ENCODE measurements at regions not wholly inside any gene's neighbourhood (a gene's known extent, or its start where the extent isn't known, plus 50 kb on each side); places are given as distances from the start of the nearest gene placed in this dataset.

DNA sequence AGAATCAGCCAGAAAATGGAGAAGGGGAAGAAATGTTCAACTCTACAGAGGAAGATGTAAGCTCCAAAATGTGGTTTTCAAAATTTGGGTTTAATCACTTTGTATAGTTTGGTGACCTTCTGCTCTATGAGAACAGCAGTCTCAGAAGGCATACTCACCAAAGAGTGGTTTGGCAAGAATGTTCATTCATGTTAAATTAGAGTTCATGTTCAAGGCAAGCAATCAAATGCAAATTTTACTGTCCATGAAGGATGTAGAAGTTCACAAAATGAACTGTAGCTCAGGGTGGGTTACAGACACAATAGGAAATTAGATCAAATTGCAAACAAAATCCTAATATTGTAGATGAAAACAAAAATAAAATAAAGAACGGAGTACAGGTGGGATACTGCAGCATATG lies 606.7 kb upstream of the PCDH20 start:
- no peak overlapping the region for H3K4me2 ChIP-seq (ENCODE audit: low read length)
- no peak overlapping the region for H3K27ac ChIP-seq
- TF ChIP-seq, protein P1, sequence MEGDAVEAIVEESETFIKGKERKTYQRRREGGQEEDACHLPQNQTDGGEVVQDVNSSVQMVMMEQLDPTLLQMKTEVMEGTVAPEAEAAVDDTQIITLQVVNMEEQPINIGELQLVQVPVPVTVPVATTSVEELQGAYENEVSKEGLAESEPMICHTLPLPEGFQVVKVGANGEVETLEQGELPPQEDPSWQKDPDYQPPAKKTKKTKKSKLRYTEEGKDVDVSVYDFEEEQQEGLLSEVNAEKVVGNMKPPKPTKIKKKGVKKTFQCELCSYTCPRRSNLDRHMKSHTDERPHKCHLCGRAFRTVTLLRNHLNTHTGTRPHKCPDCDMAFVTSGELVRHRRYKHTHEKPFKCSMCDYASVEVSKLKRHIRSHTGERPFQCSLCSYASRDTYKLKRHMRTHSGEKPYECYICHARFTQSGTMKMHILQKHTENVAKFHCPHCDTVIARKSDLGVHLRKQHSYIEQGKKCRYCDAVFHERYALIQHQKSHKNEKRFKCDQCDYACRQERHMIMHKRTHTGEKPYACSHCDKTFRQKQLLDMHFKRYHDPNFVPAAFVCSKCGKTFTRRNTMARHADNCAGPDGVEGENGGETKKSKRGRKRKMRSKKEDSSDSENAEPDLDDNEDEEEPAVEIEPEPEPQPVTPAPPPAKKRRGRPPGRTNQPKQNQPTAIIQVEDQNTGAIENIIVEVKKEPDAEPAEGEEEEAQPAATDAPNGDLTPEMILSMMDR (IDR thresholded peaks at IDR 0.05), result no peak
- no peaks in the 10 kb centered on the region for H3K79me2 ChIP-seq
- no peak overlapping the region for H2AFZ ChIP-seq
- no peaks in the 10 kb centered on the region for H3K36me3 ChIP-seq (ENCODE audit: control insufficient read depth, insufficient read depth, low read length)
- H3K9ac ChIP-seq, result no peak overlapping the region
- no peaks in the 10 kb centered on the region for H3K4me1 ChIP-seq
- no peaks in the 10 kb centered on the region for H3K9me3 ChIP-seq (ENCODE audit: control insufficient read depth, low read length)
- no peaks in the 10 kb centered on the region for H3K27me3 ChIP-seq (ENCODE audit: control insufficient read depth, insufficient read depth, low read length)
- no peak overlapping the region for H3K4me3 ChIP-seq (ENCODE audit: low read depth, low read length)

DNA sequence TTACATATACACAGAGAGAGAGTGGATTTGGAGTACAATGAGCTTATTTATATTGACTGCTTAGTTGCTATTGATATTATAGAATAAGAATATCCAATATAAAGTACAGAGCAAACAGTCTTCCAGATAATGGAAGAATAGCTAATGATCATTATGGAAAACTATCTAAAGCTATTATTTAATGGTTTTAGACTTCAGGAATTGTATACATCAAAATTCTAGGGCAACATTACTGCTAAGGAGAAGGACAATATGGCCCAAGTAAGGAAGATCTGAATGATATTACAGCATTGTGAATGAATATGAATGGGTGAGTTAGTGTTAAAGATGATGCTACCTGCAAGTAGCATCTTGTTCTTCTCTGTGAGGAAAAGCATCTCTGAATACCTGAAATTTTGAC lies 604.2 kb upstream of the PCDH20 start:
- Histone ChIP-seq H3K4me1 (no peaks in the 10 kb centered on the region), H3K4me2 (ENCODE audit: low read length) (no peak overlapping the region), H3K36me3 (ENCODE audit: control insufficient read depth, insufficient read depth, low read length) (no peaks in the 10 kb centered on the region), H3K27ac (no peak overlapping the region), H3K4me3 (ENCODE audit: low read depth, low read length) (no peak overlapping the region), H3K27me3 (ENCODE audit: control insufficient read depth, insufficient read depth, low read length) (no peaks in the 10 kb centered on the region), H3K9me3 (ENCODE audit: control insufficient read depth, low read length) (no peaks in the 10 kb centered on the region), H3K79me2 (no peaks in the 10 kb centered on the region), H2AFZ (no peak overlapping the region), H3K9ac (no peak overlapping the region)
- TF ChIP-seq, protein P1 (IDR thresholded peaks at IDR 0.05), result no peak

DNA sequence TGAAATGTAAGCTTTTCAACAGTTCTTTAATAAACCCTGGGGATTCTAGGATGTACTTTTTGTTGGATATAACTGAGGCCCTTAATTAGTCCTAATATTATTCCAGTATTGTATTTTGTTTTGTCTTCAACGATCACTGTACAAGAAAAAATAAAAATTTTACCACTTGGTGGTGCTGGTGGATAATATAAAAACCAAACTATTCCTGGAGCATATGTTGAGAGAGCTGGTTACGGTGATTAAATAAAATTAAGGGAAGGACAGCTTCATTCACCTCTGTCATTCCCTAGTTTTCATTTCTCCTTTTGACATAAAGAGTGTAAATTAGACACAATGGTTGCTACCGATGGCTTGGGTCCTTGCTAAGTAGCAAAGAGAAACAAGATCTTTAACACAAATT lies 598.6 kb upstream of the PCDH20 start:
- TF ChIP-seq, protein P1 (IDR thresholded peaks at IDR 0.05), result no peak
- no peak overlapping the region for H3K9ac ChIP-seq
- H3K27ac ChIP-seq, result no peak overlapping the region
- H3K4me1 ChIP-seq, result no peaks in the 10 kb centered on the region
- no peaks in the 10 kb centered on the region for H3K9me3 ChIP-seq (ENCODE audit: control insufficient read depth, low read length)
- H3K27me3 ChIP-seq (ENCODE audit: control insufficient read depth, insufficient read depth, low read length), result no peaks in the 10 kb centered on the region
- no peak overlapping the region for H2AFZ ChIP-seq
- no peak overlapping the region for H3K4me2 ChIP-seq (ENCODE audit: low read length)
- H3K79me2 ChIP-seq, result no peaks in the 10 kb centered on the region
- H3K36me3 ChIP-seq (ENCODE audit: control insufficient read depth, insufficient read depth, low read length), result no peaks in the 10 kb centered on the region
- no peak overlapping the region for H3K4me3 ChIP-seq (ENCODE audit: low read depth, low read length)

DNA sequence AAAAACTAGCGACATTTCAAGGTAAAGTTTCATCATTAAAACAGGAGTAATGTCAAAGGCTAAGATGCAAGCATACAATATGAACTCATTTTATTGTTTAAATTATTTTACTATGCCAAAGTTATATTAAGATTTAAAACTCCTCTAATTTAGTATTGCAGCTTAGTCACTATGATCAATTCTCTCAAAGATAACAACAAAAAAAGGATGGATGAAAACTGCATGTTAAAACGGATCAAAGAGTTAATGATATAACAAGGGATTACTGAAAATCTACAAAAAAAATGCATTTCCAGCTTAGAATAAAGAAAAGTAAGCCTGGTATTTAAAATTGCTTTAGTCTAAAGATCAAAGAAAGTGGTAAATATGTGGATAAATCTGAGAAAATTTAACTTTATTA lies 587.8 kb upstream of the PCDH20 start:
- Histone ChIP-seq H2AFZ (no peak overlapping the region), H3K4me3 (ENCODE audit: low read depth, low read length) (no peak overlapping the region), H3K27me3 (ENCODE audit: control insufficient read depth, insufficient read depth, low read length) (no peaks in the 10 kb centered on the region), H3K27ac (no peak overlapping the region), H3K79me2 (no peaks in the 10 kb centered on the region), H3K36me3 (ENCODE audit: control insufficient read depth, insufficient read depth, low read length) (no peaks in the 10 kb centered on the region), H3K4me2 (ENCODE audit: low read length) (no peak overlapping the region), H3K9ac (no peak overlapping the region), H3K9me3 (ENCODE audit: control insufficient read depth, low read length) (no peaks in the 10 kb centered on the region), H3K4me1 (no peaks in the 10 kb centered on the region)
- TF ChIP-seq, protein P1 (IDR thresholded peaks at IDR 0.05), result no peak

DNA sequence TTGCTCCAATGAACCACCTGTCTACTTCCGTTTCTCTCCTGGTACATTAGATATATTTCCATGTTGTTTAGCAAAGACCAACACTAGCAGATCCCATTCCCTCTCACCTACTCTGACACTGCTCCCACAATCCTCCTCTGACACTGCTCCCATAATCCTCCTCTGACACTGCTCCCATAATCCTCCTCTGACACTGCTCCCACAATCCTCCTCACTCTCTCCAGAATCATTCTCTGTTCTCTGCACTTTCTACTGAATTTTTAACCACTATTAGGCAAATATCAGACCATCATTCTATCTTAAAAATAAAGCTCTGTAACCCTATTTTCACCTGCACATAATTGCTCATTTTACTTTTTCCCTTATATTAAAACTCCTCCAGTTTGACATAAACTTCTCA lies 578.5 kb upstream of the PCDH20 start:
- H3K4me1 ChIP-seq, result no peaks in the 10 kb centered on the region
- no peak overlapping the region for H3K4me2 ChIP-seq (ENCODE audit: low read length)
- H2AFZ ChIP-seq, result no peak overlapping the region
- H3K27ac ChIP-seq, result no peak overlapping the region
- H3K79me2 ChIP-seq, result no peaks in the 10 kb centered on the region
- no peak overlapping the region for H3K9ac ChIP-seq
- TF ChIP-seq, protein P1 (IDR thresholded peaks at IDR 0.05), result no peak
- H3K36me3 ChIP-seq (ENCODE audit: control insufficient read depth, insufficient read depth, low read length), result no peaks in the 10 kb centered on the region
- peaks cover 4% of the 10 kb centered on the region for H3K9me3 ChIP-seq (ENCODE audit: control insufficient read depth, low read length)
- H3K4me3 ChIP-seq (ENCODE audit: low read depth, low read length), result no peak overlapping the region
- H3K27me3 ChIP-seq (ENCODE audit: control insufficient read depth, insufficient read depth, low read length), result no peaks in the 10 kb centered on the region

Data from parathyroid adenoma (tissue), 2 donors.